ENCODE measurements at regions not wholly inside any gene's neighbourhood (a gene's known extent, or its start where the extent isn't known, plus 50 kb on each side); places are given as distances from the start of the nearest gene placed in this dataset.

DNA sequence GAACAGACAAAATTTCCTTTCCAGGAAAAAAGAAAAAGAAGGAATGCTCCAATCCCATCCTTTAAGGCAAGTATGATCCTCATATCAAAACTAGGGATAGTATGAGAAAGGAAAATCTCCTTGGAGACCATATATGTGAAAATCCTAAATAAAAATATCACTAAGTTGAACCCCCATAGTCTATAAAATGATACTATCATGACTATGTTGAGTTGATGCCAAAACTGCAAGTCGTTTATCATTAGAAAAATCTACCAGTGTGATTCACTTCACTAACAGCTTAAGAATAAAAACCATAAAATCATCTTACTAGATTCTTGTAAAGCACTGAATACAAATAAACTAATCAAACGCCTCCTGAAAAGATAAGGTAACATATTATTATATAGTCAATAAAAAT, 76.6 kb upstream of the STXBP5 start:
- TF ChIP-seq, protein P1, sequence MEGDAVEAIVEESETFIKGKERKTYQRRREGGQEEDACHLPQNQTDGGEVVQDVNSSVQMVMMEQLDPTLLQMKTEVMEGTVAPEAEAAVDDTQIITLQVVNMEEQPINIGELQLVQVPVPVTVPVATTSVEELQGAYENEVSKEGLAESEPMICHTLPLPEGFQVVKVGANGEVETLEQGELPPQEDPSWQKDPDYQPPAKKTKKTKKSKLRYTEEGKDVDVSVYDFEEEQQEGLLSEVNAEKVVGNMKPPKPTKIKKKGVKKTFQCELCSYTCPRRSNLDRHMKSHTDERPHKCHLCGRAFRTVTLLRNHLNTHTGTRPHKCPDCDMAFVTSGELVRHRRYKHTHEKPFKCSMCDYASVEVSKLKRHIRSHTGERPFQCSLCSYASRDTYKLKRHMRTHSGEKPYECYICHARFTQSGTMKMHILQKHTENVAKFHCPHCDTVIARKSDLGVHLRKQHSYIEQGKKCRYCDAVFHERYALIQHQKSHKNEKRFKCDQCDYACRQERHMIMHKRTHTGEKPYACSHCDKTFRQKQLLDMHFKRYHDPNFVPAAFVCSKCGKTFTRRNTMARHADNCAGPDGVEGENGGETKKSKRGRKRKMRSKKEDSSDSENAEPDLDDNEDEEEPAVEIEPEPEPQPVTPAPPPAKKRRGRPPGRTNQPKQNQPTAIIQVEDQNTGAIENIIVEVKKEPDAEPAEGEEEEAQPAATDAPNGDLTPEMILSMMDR (IDR thresholded peaks at IDR 0.05) = no peak
- TF ChIP-seq POLR2A (IDR thresholded peaks at IDR 0.05) = no peak
